K562 (cell line): ENCODE measurements at regions not wholly inside any gene's neighbourhood (a gene's known extent, or its start where the extent isn't known, plus 50 kb on each side); places are given as distances from the start of the nearest gene placed in this dataset.

Experiments used
- ATAC-seq: fragments of 200-7000 bp; cut with Tn5 transposase; 3 replicates; pipeline ENCODE4 v1.9.1; 2020; ENCODE audit warnings: moderate library complexity
- BruUV-seq: library from RNA; stranded (reverse); fragments of 400-500 nt; replicated peaks from 2 replicates; lab custom pipeline; 2021; lab: Mats Ljungman, UMichigan
- CTCF ChIA-PET: fragments of 300-600 bp; formaldehyde crosslinking; extraction: SDS; loops from one replicate; lab custom pipeline; 2021; ENCODE audit warnings: low intra/inter-chr PET ratio; lab: Yijun Ruan, JAX
- POLR2A ChIA-PET: fragments of 300-600, 350-650 bp; sonication (Branson Sonifier 250); formaldehyde crosslinking; extraction: SDS; loops from one replicate; lab custom pipeline; 2021; ENCODE audit warnings: antibody characterized with exemption, inconsistent platforms; lab: Yijun Ruan, JAX
- DNase-seq, 4 experiments: peaks; one replicate each; pipeline versions ENCODE4 v3.0.0 to v3.0.0-alpha.2; 2011 to 2018; ENCODE audit warnings: low spot score in 3 of 4, mixed read lengths in 3 of 4; ENCODE audit errors: extremely low read depth in 1 of 4
- FAIRE-seq: peaks from 2 replicates; lab custom pipeline; 2011; peaks lifted over from hg19 to GRCh38; lab: Jason Lieb, UNC
- H2AFZ ChIP-seq: 2 replicates; pipeline ENCODE4 v1.6.0; 2011; ENCODE audit warnings: low read depth, low read length, control low read depth, inconsistent platforms
- H3K27ac ChIP-seq: fragments of 200-600 bp; 3 replicates; pipeline ENCODE4 v1.8.0; 2011; ENCODE audit warnings: low read depth, mild to moderate bottlenecking, control low read depth, inconsistent platforms, low read length, moderate library complexity, mixed read lengths; ENCODE audit errors: extremely low read depth
- H3K27me3 ChIP-seq, 2 experiments: fragments of 300-600 bp in 1 of 2; 2 replicates in 1 of 2; 3 replicates in 1 of 2; pipeline versions ENCODE4 v1.6.0 to v1.8.0; 2011; ENCODE audit warnings: inconsistent platforms in 2 of 2, low read length in 2 of 2, mild to moderate bottlenecking in 1 of 2, mixed read lengths in 1 of 2, moderate library complexity in 1 of 2; ENCODE audit not compliant: control insufficient read depth in 2 of 2, insufficient read depth in 2 of 2
- H3K36me3 ChIP-seq: fragments of 300-600 bp; 3 replicates; pipeline ENCODE4 v1.8.0; 2011; ENCODE audit warnings: mild to moderate bottlenecking, low read length, inconsistent platforms; ENCODE audit not compliant: control insufficient read depth, insufficient read depth
- H3K4me1 ChIP-seq, 2 experiments: fragments of 200-600 bp in 1 of 2; replicated peaks in 1 of 2; 2 replicates in 1 of 2; 3 replicates in 1 of 2; pipeline versions ENCODE4 v1.5.1 to v1.8.0; 2011; ENCODE audit warnings: inconsistent platforms in 2 of 2, low read length in 2 of 2, mild to moderate bottlenecking in 1 of 2, mixed read lengths in 1 of 2, moderate library complexity in 1 of 2; ENCODE audit not compliant: control insufficient read depth in 2 of 2, insufficient read depth in 2 of 2
- H3K4me2 ChIP-seq: 2 replicates; pipeline ENCODE4 v1.6.1; 2011; ENCODE audit warnings: low read length, control low read depth, inconsistent platforms, mixed read lengths; ENCODE audit not compliant: insufficient read depth
- H3K4me3 ChIP-seq: fragments of 200-600 bp; sonication (generic), shearing (Covaris generic); 2 replicates; pipeline ENCODE4 v1.5.1; 2016; ENCODE audit warnings: control low read depth, inconsistent platforms
- H3K79me2 ChIP-seq: fragments of 200-600 bp; 3 replicates; pipeline ENCODE4 v1.8.0; 2011; ENCODE audit warnings: low read length, inconsistent platforms; ENCODE audit not compliant: control insufficient read depth, insufficient read depth
- H3K9ac ChIP-seq, 2 experiments: 2 replicates each; pipeline versions ENCODE4 v1.6.0 to v1.6.1; 2011; ENCODE audit warnings: low read depth in 2 of 2, low read length in 2 of 2, control low read depth in 1 of 2, inconsistent platforms in 1 of 2, mild to moderate bottlenecking in 1 of 2, mixed read lengths in 1 of 2; ENCODE audit not compliant: insufficient read depth in 1 of 2
- H3K9me1 ChIP-seq: one replicate; pipeline ENCODE4 v1.6.0; 2011; ENCODE audit warnings: inconsistent platforms, mild to moderate bottlenecking, low read length, moderate library complexity; ENCODE audit not compliant: control insufficient read depth, insufficient read depth
- H3K9me3 ChIP-seq: replicated peaks from 2 replicates; pipeline ENCODE4 v1.5.1; 2011; ENCODE audit warnings: low read depth, low read length, inconsistent platforms; ENCODE audit not compliant: control insufficient read depth, insufficient read depth
- H4K20me1 ChIP-seq: replicated peaks from 2 replicates; pipeline ENCODE4 v1.6.1; 2011; ENCODE audit warnings: low read length, inconsistent platforms, mixed read lengths; ENCODE audit not compliant: control insufficient read depth, insufficient read depth
- CEBPB ChIP-seq: fragments of 450-650 bp; IDR thresholded peaks from 2 replicates; pipeline ENCODE4 v1.6.1; 2016; ENCODE audit warnings: missing genetic modification characterization, missing compliant biosample characterization
- CLOCK ChIP-seq: fragments of 250-450 bp; sonication (Bioruptor Pico); IDR thresholded peaks from 2 replicates; pipeline ENCODE4 v1.4.0; 2020; ENCODE audit warnings: mild to moderate bottlenecking, moderate library complexity, borderline replicate concordance
- MNT ChIP-seq, 2 experiments: fragments of 450-650 bp; conservative IDR thresholded peaks; 2 replicates each; pipeline ENCODE4 v1.6.1; 2017; ENCODE audit warnings: mild to moderate bottlenecking in 2 of 2, moderate library complexity in 2 of 2
- NFXL1 ChIP-seq: fragments of 450-650 bp; formaldehyde crosslinking; IDR thresholded peaks from 2 replicates; pipeline ENCODE4 v1.4.0; 2021; ENCODE audit warnings: mild to moderate bottlenecking
- RBBP5 ChIP-seq: fragments of 200-600 bp; sonication (generic); IDR thresholded peaks from 2 replicates; pipeline ENCODE4 v1.6.1; 2012; ENCODE audit warnings: borderline replicate concordance, mild to moderate bottlenecking, low read length, control low read depth, inconsistent platforms; ENCODE audit not compliant: insufficient read depth, poor library complexity, severe bottlenecking
- RNF2 ChIP-seq: sonication (generic); IDR thresholded peaks from 2 replicates; pipeline ENCODE4 v1.6.1; 2016
- SRF ChIP-seq, 2 experiments: fragments of 250-450, 450-650 bp in 1 of 2; sonication (Bioruptor Pico) in 1 of 2; sonication (generic) in 1 of 2; formaldehyde crosslinking; IDR thresholded peaks; 2 replicates each; pipeline versions ENCODE4 v1.5.0 to v1.5.1; 2020 to 2022; ENCODE audit warnings: mild to moderate bottlenecking in 1 of 2, missing genetic modification reagents in 1 of 2
- ZNF121 ChIP-seq: sonication (generic); formaldehyde crosslinking; conservative IDR thresholded peaks from 2 replicates; pipeline ENCODE4 v1.8.0; 2022; ENCODE audit warnings: missing genetic modification reagents
- ZNF318 ChIP-seq, 2 experiments: fragments of 450-650 bp; IDR thresholded peaks; 2 replicates each; pipeline ENCODE4 v1.6.1; 2016; ENCODE audit warnings: mild to moderate bottlenecking in 2 of 2, borderline replicate concordance in 1 of 2, low read depth in 1 of 2, moderate library complexity in 1 of 2
- WGBS: fragments of 100-300 bp; shearing (Covaris generic); methylation state at CpG from one replicate; pipeline ENCODE4 v1.1.6; 2016; ENCODE audit warnings: low coverage, mixed read lengths; ENCODE audit not compliant: insufficient coverage; ENCODE audit errors: missing lambda C conversion rate; 5-methylcytosine and 5-hydroxymethylcytosine counted together
- in situ Hi-C: fragments of 300-500 bp; cut with MboI; formaldehyde crosslinking; loops from 4 replicates; pipeline ENCODE4 v1.15.0; 2018; ENCODE audit warnings: inconsistent platforms, mixed read lengths
- intact Hi-C: fragments of 100-400 bp; cut with micrococcal nuclease; formaldehyde crosslinking; loops from 2 replicates; pipeline ENCODE4 v1.14.2; 2022

- H3K4me2 ChIP-seq = no peak overlapping the region
- DNase-seq (peak in 1 of 4 experiments; percentile 42), FAIRE-seq (no peak), ATAC-seq (peak; percentile 50; the same call in 2 of the 3 replicates)
- no peaks in the 10 kb centered on the region for H3K9me1 ChIP-seq
- in situ Hi-C loops = no loop called here
- H3K79me2 ChIP-seq = no peaks in the 10 kb centered on the region
- POLR2A ChIA-PET = interaction anchor here (0.7 kb wide), 1 partner anchor 10 kb away, joined by 5 read pairs; no protein-coding TSS in a partner anchor
- H3K36me3 ChIP-seq = no peaks in the 10 kb centered on the region
- peaks cover 4 to 21% of the 10 kb centered on the region in 2 experiments; a peak in 3 of 5 replicates for H3K4me1 ChIP-seq
- CTCF ChIA-PET = no interaction called here
- no peaks in the 10 kb centered on the region for H3K9me3 ChIP-seq
- H3K27me3 ChIP-seq = no peaks in the 10 kb centered on the region
- 30% methylated on average over 5 of the region's 6 CpGs for WGBS
- peak overlapping the region; percentile 63; the same call in 2 of the 3 replicates for H3K27ac ChIP-seq
- no TSS peak for BruUV-seq
- peak overlapping the region; percentile 92 for H2AFZ ChIP-seq
- peak overlapping the region in 1 of 2 experiments; percentile 34; a peak in 1 of 4 replicates for H3K9ac ChIP-seq
- intact Hi-C loops = no loop called here
- H4K20me1 ChIP-seq = no peaks in the 10 kb centered on the region
- no peak overlapping the region for H3K4me3 ChIP-seq
- TF ChIP-seq MNT (conservative IDR thresholded peaks at IDR 0.05) (no peak), RBBP5 (no peak), CLOCK (CRISPR knock-in tag) (no peak), RNF2 (no peak), SRF (CRISPR knock-in tag; IDR thresholded peaks at IDR 0.05) (no peak), ZNF121 (CRISPR knock-in tag) (no peak), CEBPB (no peak), NFXL1 (CRISPR knock-in tag) (no peak), ZNF318 (IDR thresholded peaks at IDR 0.05; ENCODE audit: borderline replicate concordance in 1 of 2, low read depth in 1 of 2) (no peak)
These were observed 271.1 kb downstream of the SHQ1 start for GRCh38 chr3:72577190-72577589.
